ENCODE measurements at regions not wholly inside any gene's neighbourhood (a gene's known extent, or its start where the extent isn't known, plus 50 kb on each side); places are given as distances from the start of the nearest gene placed in this dataset.

- Histone ChIP-seq H3K4me2 (no peak overlapping the region), H3K36me3 (ENCODE audit: insufficient read depth) (no peaks in the 10 kb centered on the region), H3K27me3 (ENCODE audit: insufficient read depth) (peaks cover 28% of the 10 kb centered on the region), H3K79me2 (replicated peaks; ENCODE audit: insufficient read depth) (no peaks in the 10 kb centered on the region), H3F3A (replicated peaks; ENCODE audit: low read depth) (peaks cover 6% of the 10 kb centered on the region; the same call in 1 of the 2 replicates), H3K27ac (ENCODE audit: low read depth) (no peak overlapping the region), H3K9me2 (ENCODE audit: insufficient read depth) (no peaks in the 10 kb centered on the region), H4K20me1 (replicated peaks; ENCODE audit: insufficient read depth) (no peaks in the 10 kb centered on the region), H3K4me1 (ENCODE audit: insufficient read depth) (peaks cover 24% of the 10 kb centered on the region), H3K4me3 (no peak overlapping the region), H2AFZ (no peak overlapping the region)
- H3K4me3 Mint-ChIP-seq = no peak overlapping the region
- ATAC-seq = no peak
- H3K27ac Mint-ChIP-seq = no peak overlapping the region
- DNase-seq (ENCODE audit: low spot score) = no peak
- peaks cover 26% of the 10 kb centered on the region for H3K4me1 Mint-ChIP-seq
- H3K9me3 Mint-ChIP-seq = no peaks in the 10 kb centered on the region
- TF ChIP-seq POLR2AphosphoS5 (IDR thresholded peaks at IDR 0.05; ENCODE audit: low read depth) = no peak
- TF ChIP-seq, protein P1, sequence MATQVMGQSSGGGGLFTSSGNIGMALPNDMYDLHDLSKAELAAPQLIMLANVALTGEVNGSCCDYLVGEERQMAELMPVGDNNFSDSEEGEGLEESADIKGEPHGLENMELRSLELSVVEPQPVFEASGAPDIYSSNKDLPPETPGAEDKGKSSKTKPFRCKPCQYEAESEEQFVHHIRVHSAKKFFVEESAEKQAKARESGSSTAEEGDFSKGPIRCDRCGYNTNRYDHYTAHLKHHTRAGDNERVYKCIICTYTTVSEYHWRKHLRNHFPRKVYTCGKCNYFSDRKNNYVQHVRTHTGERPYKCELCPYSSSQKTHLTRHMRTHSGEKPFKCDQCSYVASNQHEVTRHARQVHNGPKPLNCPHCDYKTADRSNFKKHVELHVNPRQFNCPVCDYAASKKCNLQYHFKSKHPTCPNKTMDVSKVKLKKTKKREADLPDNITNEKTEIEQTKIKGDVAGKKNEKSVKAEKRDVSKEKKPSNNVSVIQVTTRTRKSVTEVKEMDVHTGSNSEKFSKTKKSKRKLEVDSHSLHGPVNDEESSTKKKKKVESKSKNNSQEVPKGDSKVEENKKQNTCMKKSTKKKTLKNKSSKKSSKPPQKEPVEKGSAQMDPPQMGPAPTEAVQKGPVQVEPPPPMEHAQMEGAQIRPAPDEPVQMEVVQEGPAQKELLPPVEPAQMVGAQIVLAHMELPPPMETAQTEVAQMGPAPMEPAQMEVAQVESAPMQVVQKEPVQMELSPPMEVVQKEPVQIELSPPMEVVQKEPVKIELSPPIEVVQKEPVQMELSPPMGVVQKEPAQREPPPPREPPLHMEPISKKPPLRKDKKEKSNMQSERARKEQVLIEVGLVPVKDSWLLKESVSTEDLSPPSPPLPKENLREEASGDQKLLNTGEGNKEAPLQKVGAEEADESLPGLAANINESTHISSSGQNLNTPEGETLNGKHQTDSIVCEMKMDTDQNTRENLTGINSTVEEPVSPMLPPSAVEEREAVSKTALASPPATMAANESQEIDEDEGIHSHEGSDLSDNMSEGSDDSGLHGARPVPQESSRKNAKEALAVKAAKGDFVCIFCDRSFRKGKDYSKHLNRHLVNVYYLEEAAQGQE (IDR thresholded peaks at IDR 0.05; ENCODE audit: unreplicated experiment) = no peak
- H3K36me3 Mint-ChIP-seq (ENCODE audit: low read depth) = no peaks in the 10 kb centered on the region
- H3K27me3 Mint-ChIP-seq (ENCODE audit: insufficient read depth, low read depth, poor library complexity) = peaks cover 20% of the 10 kb centered on the region
Measured at GRCh38 chrX:2578864-2579263, 78.1 kb upstream of the DHRSX start.

DNA sequence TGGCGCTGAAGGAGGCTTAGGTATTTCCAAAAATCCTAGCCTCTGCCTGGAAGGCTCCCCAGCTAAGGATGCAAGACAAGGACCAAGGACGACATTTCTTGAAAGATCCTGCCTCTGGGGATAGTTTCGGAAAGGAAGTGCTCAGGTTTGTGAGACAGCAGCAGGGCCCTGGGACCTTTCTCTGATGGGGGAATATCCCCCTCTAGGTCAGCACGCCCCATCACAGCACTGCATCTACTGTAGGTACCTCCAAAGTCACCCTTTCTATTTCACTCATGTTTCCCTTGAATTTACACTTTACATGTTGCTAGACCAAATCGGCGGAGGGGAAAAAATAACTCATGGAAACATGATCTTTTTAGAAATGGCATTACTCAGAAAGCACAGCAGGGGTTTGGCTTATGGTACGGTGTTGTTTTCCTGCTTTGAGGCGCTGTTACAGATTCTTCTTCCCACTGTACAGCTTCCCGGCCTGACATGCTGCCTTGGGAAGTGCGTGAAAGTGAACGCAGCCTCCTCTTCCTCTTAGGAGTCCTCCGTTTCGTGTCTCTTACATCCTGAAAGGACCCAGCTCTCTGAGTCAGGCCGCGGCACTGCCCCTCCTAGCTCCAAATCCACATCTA, 77.2 kb upstream of the DHRSX start:
- TF ChIP-seq EZH2 (IDR thresholded peaks at IDR 0.05; ENCODE audit: low read depth, unreplicated experiment) = no peak

GRCh38 chrX:2576793-2577192, 76.0 kb upstream of the DHRSX start:
- ATAC-seq (no peak), DNase-seq (ENCODE audit: low spot score) (no peak)
- H3K27ac ChIP-seq (ENCODE audit: low read depth) = no peak overlapping the region
- no peaks in the 10 kb centered on the region for H3K36me3 Mint-ChIP-seq (ENCODE audit: low read depth)
- no peaks in the 10 kb centered on the region for H4K20me1 ChIP-seq (replicated peaks; ENCODE audit: insufficient read depth)
- H3K4me3 Mint-ChIP-seq = no peak overlapping the region
- peaks cover 10% of the 10 kb centered on the region for H3K4me1 ChIP-seq (ENCODE audit: insufficient read depth)
- H3K36me3 ChIP-seq (ENCODE audit: insufficient read depth) = no peaks in the 10 kb centered on the region
- H2AFZ ChIP-seq = no peak overlapping the region
- no peaks in the 10 kb centered on the region for H3K9me2 ChIP-seq (ENCODE audit: insufficient read depth)
- no peaks in the 10 kb centered on the region for H3F3A ChIP-seq (replicated peaks; ENCODE audit: low read depth)
- no peak overlapping the region for H3K4me3 ChIP-seq
- H3K27me3 Mint-ChIP-seq (ENCODE audit: insufficient read depth, low read depth, poor library complexity) = peaks cover 12% of the 10 kb centered on the region
- peaks cover 14% of the 10 kb centered on the region for H3K4me1 Mint-ChIP-seq
- no peaks in the 10 kb centered on the region for H3K79me2 ChIP-seq (replicated peaks; ENCODE audit: insufficient read depth)
- no peak overlapping the region for H3K4me2 ChIP-seq
- H3K27me3 ChIP-seq (ENCODE audit: insufficient read depth) = peaks cover 8% of the 10 kb centered on the region
- no peak overlapping the region for H3K27ac Mint-ChIP-seq
- no peaks in the 10 kb centered on the region for H3K9me3 Mint-ChIP-seq
- TF ChIP-seq POLR2AphosphoS5 (IDR thresholded peaks at IDR 0.05; ENCODE audit: low read depth) (no peak), ZNF462 (CRISPR knock-in tag; IDR thresholded peaks at IDR 0.05) (no peak), JUNB (IDR thresholded peaks at IDR 0.05; ENCODE audit: unreplicated experiment) (no peak)

More for the DNA sequence above, 77.2 kb upstream of the DHRSX start:
- Histone ChIP-seq H3K36me3 (ENCODE audit: insufficient read depth) (no peaks in the 10 kb centered on the region), H3K27me3 (ENCODE audit: insufficient read depth) (peaks cover 19% of the 10 kb centered on the region), H3K9me2 (ENCODE audit: insufficient read depth) (no peaks in the 10 kb centered on the region), H4K20me1 (replicated peaks; ENCODE audit: insufficient read depth) (no peaks in the 10 kb centered on the region), H3K4me3 (no peak overlapping the region), H3K4me1 (ENCODE audit: insufficient read depth) (peaks cover 21% of the 10 kb centered on the region), H3K27ac (ENCODE audit: low read depth) (peak overlapping the region; percentile 69; the same call in 1 of the 2 replicates), H2AFZ (peak overlapping the region; percentile 96), H3K4me2 (peak overlapping the region; percentile 49), H3K79me2 (replicated peaks; ENCODE audit: insufficient read depth) (no peaks in the 10 kb centered on the region), H3F3A (replicated peaks; ENCODE audit: low read depth) (peaks cover 6% of the 10 kb centered on the region; the same call in 1 of the 2 replicates)
- no peak overlapping the region for H3K4me3 Mint-ChIP-seq
- H3K4me1 Mint-ChIP-seq = peaks cover 22% of the 10 kb centered on the region
- no peaks in the 10 kb centered on the region for H3K9me3 Mint-ChIP-seq
- no peaks in the 10 kb centered on the region for H3K36me3 Mint-ChIP-seq (ENCODE audit: low read depth)
- ATAC-seq (peak; percentile 54), DNase-seq (ENCODE audit: low spot score) (peak; percentile 28)
- peaks cover 15% of the 10 kb centered on the region for H3K27me3 Mint-ChIP-seq (ENCODE audit: insufficient read depth, low read depth, poor library complexity)
- no peak overlapping the region for H3K27ac Mint-ChIP-seq
